ENCODE measurements at regions not wholly inside any gene's neighbourhood (a gene's known extent, or its start where the extent isn't known, plus 50 kb on each side); places are given as distances from the start of the nearest gene placed in this dataset.

- Histone ChIP-seq H3K4me2 (no peak overlapping the region), H3K27me3 (ENCODE audit: insufficient read depth, low read depth) (no peaks in the 10 kb centered on the region), H3K9me3 (ENCODE audit: insufficient read depth, low read depth) (no peaks in the 10 kb centered on the region), H3K9me2 (ENCODE audit: insufficient read depth) (no peaks in the 10 kb centered on the region), H3K36me3 (ENCODE audit: low read depth) (no peaks in the 10 kb centered on the region), H2AFZ (no peak overlapping the region), H3K4me3 (no peak overlapping the region), H3K79me2 (ENCODE audit: low read depth) (no peaks in the 10 kb centered on the region), H3K27ac (no peak overlapping the region), H3K4me1 (replicated peaks; ENCODE audit: insufficient read depth) (no peaks in the 10 kb centered on the region), H4K20me1 (ENCODE audit: insufficient read depth) (no peaks in the 10 kb centered on the region), H3F3A (ENCODE audit: insufficient read depth, low read depth) (no peaks in the 10 kb centered on the region)
- ChIA-PET CTCF (no interaction called here), POLR2A (ENCODE audit: unreplicated experiment) (no interaction called here)
- no TSS peak for BruUV-seq (replicated peaks)
- intact Hi-C loops (cut with micrococcal nuclease; ENCODE audit: unreplicated experiment), result no loop called here
- no peak for DNase-seq
- TF ChIP-seq EZH2 (IDR thresholded peaks at IDR 0.05; ENCODE audit: low read depth) (no peak), CTCF (conservative IDR thresholded peaks at IDR 0.05) (no peak)
Measured at GRCh38 chr2:122595065-122595464, 839.6 kb downstream of the TSN start.

GRCh38 chr2:122596598-122596997 lies 841.1 kb downstream of the TSN start:
- Histone ChIP-seq H3K9me2 (ENCODE audit: insufficient read depth) (no peaks in the 10 kb centered on the region), H2AFZ (no peak overlapping the region), H3F3A (ENCODE audit: insufficient read depth, low read depth) (no peaks in the 10 kb centered on the region), H3K4me2 (no peak overlapping the region), H4K20me1 (ENCODE audit: insufficient read depth) (no peaks in the 10 kb centered on the region), H3K27ac (no peak overlapping the region), H3K36me3 (ENCODE audit: low read depth) (no peaks in the 10 kb centered on the region), H3K79me2 (ENCODE audit: low read depth) (no peaks in the 10 kb centered on the region), H3K9me3 (ENCODE audit: insufficient read depth, low read depth) (no peaks in the 10 kb centered on the region), H3K4me3 (no peak overlapping the region), H3K4me1 (replicated peaks; ENCODE audit: insufficient read depth) (no peaks in the 10 kb centered on the region), H3K27me3 (ENCODE audit: insufficient read depth, low read depth) (no peaks in the 10 kb centered on the region)
- no peak for DNase-seq
- ChIA-PET POLR2A (ENCODE audit: unreplicated experiment) (no interaction called here), CTCF (no interaction called here)
- no TSS peak for BruUV-seq (replicated peaks)
- intact Hi-C loops (cut with micrococcal nuclease; ENCODE audit: unreplicated experiment), result no loop called here
- no peak for TF ChIP-seq EZH2 (IDR thresholded peaks at IDR 0.05; ENCODE audit: low read depth)
- TF ChIP-seq CTCF (conservative IDR thresholded peaks at IDR 0.05), result no peak

GRCh38 chr2:122598784-122599183 lies 843.3 kb downstream of the TSN start:
- ChIA-PET POLR2A (ENCODE audit: unreplicated experiment) (no interaction called here), CTCF (no interaction called here)
- H3K27ac ChIP-seq, result no peak overlapping the region
- intact Hi-C loops (cut with micrococcal nuclease; ENCODE audit: unreplicated experiment), result no loop called here
- no TSS peak for BruUV-seq (replicated peaks)
- H3K36me3 ChIP-seq (ENCODE audit: low read depth), result no peaks in the 10 kb centered on the region
- DNase-seq, result no peak
- TF ChIP-seq CTCF (conservative IDR thresholded peaks at IDR 0.05), result no peak
- TF ChIP-seq EZH2 (IDR thresholded peaks at IDR 0.05; ENCODE audit: low read depth), result no peak
- no peaks in the 10 kb centered on the region for H3K9me3 ChIP-seq (ENCODE audit: insufficient read depth, low read depth)
- no peaks in the 10 kb centered on the region for H4K20me1 ChIP-seq (ENCODE audit: insufficient read depth)
- H3K79me2 ChIP-seq (ENCODE audit: low read depth), result no peaks in the 10 kb centered on the region
- H3K4me2 ChIP-seq, result no peak overlapping the region
- no peak overlapping the region for H3K4me3 ChIP-seq
- H3K9me2 ChIP-seq (ENCODE audit: insufficient read depth), result no peaks in the 10 kb centered on the region
- no peak overlapping the region for H2AFZ ChIP-seq
- no peaks in the 10 kb centered on the region for H3K27me3 ChIP-seq (ENCODE audit: insufficient read depth, low read depth)
- H3K4me1 ChIP-seq (replicated peaks; ENCODE audit: insufficient read depth), result no peaks in the 10 kb centered on the region
- no peaks in the 10 kb centered on the region for H3F3A ChIP-seq (ENCODE audit: insufficient read depth, low read depth)

Measured in PC-9 (cell line).